Endothelial cell of umbilical vein (primary cell): ENCODE measurements at regions not wholly inside any gene's neighbourhood (a gene's known extent, or its start where the extent isn't known, plus 50 kb on each side); places are given as distances from the start of the nearest gene placed in this dataset.

Experiments used
- BruUV-seq: library from RNA; stranded (reverse); fragments of 400-500 nt; replicated peaks from 2 replicates; lab custom pipeline; 2021; lab: Mats Ljungman, UMichigan
- CTCF ChIA-PET: fragments of 300-600, 350-600 bp; sonication (Branson Sonifier 250); formaldehyde crosslinking; loops from one replicate; lab custom pipeline; 2021; ENCODE audit warnings: antibody characterized with exemption, inconsistent platforms; lab: Charles Lee
- POLR2A ChIA-PET: fragments of 300-600, 350-600 bp; sonication (Branson Sonifier 250); formaldehyde crosslinking; loops from one replicate; lab custom pipeline; 2021; ENCODE audit warnings: antibody characterized with exemption, inconsistent platforms; lab: Charles Lee
- DNase-seq: peaks from one replicate; pipeline ENCODE4 v3.0.0-alpha.2; 2011; ENCODE audit warnings: low read depth, low spot score
- FAIRE-seq: peaks from 2 replicates; lab custom pipeline; 2011; peaks lifted over from hg19 to GRCh38; lab: Jason Lieb, UNC
- H2AFZ ChIP-seq: 2 replicates; pipeline ENCODE4 v1.6.0; 2012; ENCODE audit warnings: low read depth, low read length, control low read depth, inconsistent platforms
- H3K27ac ChIP-seq: 2 replicates; pipeline ENCODE4 v1.5.1; 2011; ENCODE audit warnings: low read depth, mild to moderate bottlenecking, control low read depth, low read length, moderate library complexity; ENCODE audit not compliant: insufficient read depth
- H3K27me3 ChIP-seq, 2 experiments: 2 replicates each; pipeline versions ENCODE4 v1.6.0 to v1.6.1; 2011; ENCODE audit warnings: low read length in 2 of 2, mixed read lengths in 1 of 2; ENCODE audit not compliant: control insufficient read depth in 2 of 2, insufficient read depth in 2 of 2
- H3K36me3 ChIP-seq, 2 experiments: 2 replicates in 1 of 2; 3 replicates in 1 of 2; pipeline ENCODE4 v1.5.1; 2011; ENCODE audit warnings: low read length in 2 of 2, mild to moderate bottlenecking in 1 of 2, moderate library complexity in 1 of 2; ENCODE audit not compliant: control insufficient read depth in 2 of 2, insufficient read depth in 2 of 2; ENCODE audit errors: extremely low read depth in 1 of 2
- H3K4me1 ChIP-seq: 3 replicates; pipeline ENCODE4 v1.5.1; 2011; ENCODE audit warnings: mild to moderate bottlenecking, low read length; ENCODE audit not compliant: control insufficient read depth, insufficient read depth; ENCODE audit errors: extremely low read depth
- H3K4me2 ChIP-seq: 2 replicates; pipeline ENCODE4 v1.6.1; 2011; ENCODE audit warnings: low read length, control low read depth, mixed read lengths; ENCODE audit not compliant: insufficient read depth
- H3K4me3 ChIP-seq, 3 experiments: fragments of 200-600 bp in 1 of 3; sonication (generic), shearing (Covaris generic) in 1 of 3; replicated peaks in 1 of 3; 2 replicates each; pipeline ENCODE4 v1.5.1; 2011 to 2016; ENCODE audit warnings: control low read depth in 3 of 3, low read length in 3 of 3, mild to moderate bottlenecking in 2 of 3, inconsistent platforms in 1 of 3, low read depth in 1 of 3, moderate library complexity in 1 of 3; ENCODE audit not compliant: insufficient read depth in 1 of 3
- H3K79me2 ChIP-seq: 2 replicates; pipeline ENCODE4 v1.6.0; 2012; ENCODE audit warnings: low read length, inconsistent platforms; ENCODE audit not compliant: control insufficient read depth, insufficient read depth
- H3K9ac ChIP-seq: replicated peaks from 2 replicates; pipeline ENCODE3; 2011; ENCODE audit warnings: low read length, control low read depth; ENCODE audit not compliant: insufficient read depth; ENCODE audit errors: extremely low read depth
- H3K9me1 ChIP-seq: replicated peaks from 3 replicates; pipeline ENCODE4 v1.6.0; 2011; ENCODE audit warnings: mild to moderate bottlenecking, low read length; ENCODE audit not compliant: control insufficient read depth, insufficient read depth; ENCODE audit errors: extremely low read depth
- H3K9me3 ChIP-seq: replicated peaks from 2 replicates; pipeline ENCODE4 v1.5.1; 2012; ENCODE audit warnings: low read length, inconsistent platforms; ENCODE audit not compliant: control insufficient read depth, insufficient read depth
- H4K20me1 ChIP-seq: replicated peaks from 2 replicates; pipeline ENCODE3; 2011; ENCODE audit warnings: mild to moderate bottlenecking, low read length; ENCODE audit not compliant: control insufficient read depth, insufficient read depth; ENCODE audit errors: extremely low read depth
- EZH2 ChIP-seq: IDR thresholded peaks from 2 replicates; pipeline ENCODE4 v1.6.1; 2012; ENCODE audit warnings: borderline replicate concordance, low read depth, mild to moderate bottlenecking, moderate library complexity, low read length, inconsistent platforms; ENCODE audit not compliant: severe bottlenecking
- FOS ChIP-seq: IDR thresholded peaks from 2 replicates; pipeline ENCODE4 v1.6.1; 2011; ENCODE audit warnings: mild to moderate bottlenecking, low read length, moderate library complexity, borderline replicate concordance; ENCODE audit not compliant: insufficient read depth
- GATA2 ChIP-seq: IDR thresholded peaks from 2 replicates; pipeline ENCODE4 v1.7.0; 2011; ENCODE audit warnings: low read depth, mild to moderate bottlenecking, moderate library complexity, mixed read lengths, low read length; ENCODE audit not compliant: insufficient read length, insufficient read depth
- JUN ChIP-seq: IDR thresholded peaks from 2 replicates; pipeline ENCODE4 v1.6.1; 2011; ENCODE audit warnings: borderline replicate concordance, low read depth; ENCODE audit not compliant: insufficient read length, insufficient read depth
- MYC ChIP-seq: IDR thresholded peaks from one replicate; pipeline ENCODE4 v1.6.1; 2011; ENCODE audit warnings: mild to moderate bottlenecking, low read depth, low read length
- POLR2A ChIP-seq: IDR thresholded peaks from 2 replicates; pipeline ENCODE4 v1.6.1; 2012; ENCODE audit warnings: low read depth, mild to moderate bottlenecking, control low read depth, low read length
- POLR2AphosphoS5 ChIP-seq: IDR thresholded peaks from 2 replicates; pipeline ENCODE4 v1.6.1; 2012; ENCODE audit warnings: low read depth, mild to moderate bottlenecking, control low read depth, low read length, moderate library complexity; ENCODE audit not compliant: insufficient read depth
- dilution Hi-C: fragments of 300-500 bp; cut with MboI; formaldehyde crosslinking; loops from one replicate; pipeline ENCODE4 v1.15.0; 2019; ENCODE audit warnings: low sequenced_read_pairs; ENCODE audit not compliant: extremely low pct_ligation_motif_present
- intact Hi-C: fragments of 100-400 bp; cut with micrococcal nuclease; formaldehyde crosslinking; loops from one replicate; pipeline ENCODE4 v1.10.0; 2022
- TF ChIP-seq, protein P1 (sequence below), 2 donors: IDR thresholded peaks; 1 replicate in 1 of 2; 2 replicates in 1 of 2; pipeline ENCODE4 v1.5.1; 2011; ENCODE audit warnings: low read length in 2 of 2, mild to moderate bottlenecking in 2 of 2, moderate library complexity in 2 of 2, control low read depth in 1 of 2, inconsistent platforms in 1 of 2, low read depth in 1 of 2; ENCODE audit not compliant: insufficient read depth in 1 of 2; ENCODE audit errors: extremely low read depth in 1 of 2
- TF ChIP-seq, protein P2 (sequence below): IDR thresholded peaks from 2 replicates; pipeline ENCODE4 v1.6.1; 2011; ENCODE audit not compliant: insufficient read depth, insufficient read length

DNA sequence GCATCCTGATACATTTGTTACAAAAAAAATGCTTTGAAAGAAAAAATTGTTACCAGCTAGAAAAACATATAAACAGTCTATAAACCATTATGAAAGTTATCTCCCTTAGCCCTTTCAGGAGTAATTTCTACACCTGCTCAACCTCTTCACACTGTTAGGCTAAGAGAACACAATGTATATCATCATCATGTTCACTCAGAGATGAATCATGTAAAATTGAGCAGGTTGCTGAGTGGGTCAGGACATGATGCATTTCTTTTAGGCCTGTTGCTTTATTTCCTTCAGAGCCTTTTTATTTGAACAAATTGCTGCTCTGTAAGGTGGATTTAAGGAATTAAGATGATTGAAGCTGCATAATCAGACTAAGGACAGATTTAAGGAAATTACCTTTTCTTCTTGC, 531.3 kb upstream of the MAN1A1 start:
- H3K79me2 ChIP-seq, result no peaks in the 10 kb centered on the region
- no peaks in the 10 kb centered on the region for H3K9me3 ChIP-seq
- H3K36me3 ChIP-seq, result no peaks in the 10 kb centered on the region
- CTCF ChIA-PET, result no interaction called here
- no peak overlapping the region for H2AFZ ChIP-seq
- no peaks in the 10 kb centered on the region for H3K27me3 ChIP-seq
- no peaks in the 10 kb centered on the region for H3K4me1 ChIP-seq
- BruUV-seq, result no TSS peak
- no peaks in the 10 kb centered on the region for H3K9me1 ChIP-seq
- H3K4me3 ChIP-seq, result no peak overlapping the region
- intact Hi-C loops (no loop called here), dilution Hi-C loops (no loop called here)
- TF ChIP-seq JUN (no peak), POLR2A (no peak), FOS (no peak), MYC (no peak), EZH2 (no peak), POLR2AphosphoS5 (no peak), GATA2 (no peak)
- TF ChIP-seq, protein P1, sequence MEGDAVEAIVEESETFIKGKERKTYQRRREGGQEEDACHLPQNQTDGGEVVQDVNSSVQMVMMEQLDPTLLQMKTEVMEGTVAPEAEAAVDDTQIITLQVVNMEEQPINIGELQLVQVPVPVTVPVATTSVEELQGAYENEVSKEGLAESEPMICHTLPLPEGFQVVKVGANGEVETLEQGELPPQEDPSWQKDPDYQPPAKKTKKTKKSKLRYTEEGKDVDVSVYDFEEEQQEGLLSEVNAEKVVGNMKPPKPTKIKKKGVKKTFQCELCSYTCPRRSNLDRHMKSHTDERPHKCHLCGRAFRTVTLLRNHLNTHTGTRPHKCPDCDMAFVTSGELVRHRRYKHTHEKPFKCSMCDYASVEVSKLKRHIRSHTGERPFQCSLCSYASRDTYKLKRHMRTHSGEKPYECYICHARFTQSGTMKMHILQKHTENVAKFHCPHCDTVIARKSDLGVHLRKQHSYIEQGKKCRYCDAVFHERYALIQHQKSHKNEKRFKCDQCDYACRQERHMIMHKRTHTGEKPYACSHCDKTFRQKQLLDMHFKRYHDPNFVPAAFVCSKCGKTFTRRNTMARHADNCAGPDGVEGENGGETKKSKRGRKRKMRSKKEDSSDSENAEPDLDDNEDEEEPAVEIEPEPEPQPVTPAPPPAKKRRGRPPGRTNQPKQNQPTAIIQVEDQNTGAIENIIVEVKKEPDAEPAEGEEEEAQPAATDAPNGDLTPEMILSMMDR (IDR thresholded peaks at IDR 0.05; ENCODE audit: extremely low read depth in 1 of 2, insufficient read depth in 1 of 2, low read depth in 1 of 2, low read length in 2 of 2), result no peak
- TF ChIP-seq, protein P2, sequence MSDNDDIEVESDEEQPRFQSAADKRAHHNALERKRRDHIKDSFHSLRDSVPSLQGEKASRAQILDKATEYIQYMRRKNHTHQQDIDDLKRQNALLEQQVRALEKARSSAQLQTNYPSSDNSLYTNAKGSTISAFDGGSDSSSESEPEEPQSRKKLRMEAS, result no peak
- H3K9ac ChIP-seq, result no peak overlapping the region
- H3K4me2 ChIP-seq, result no peak overlapping the region
- DNase-seq, result no peak
- no peaks in the 10 kb centered on the region for H4K20me1 ChIP-seq
- no peak overlapping the region for H3K27ac ChIP-seq
- FAIRE-seq, result no peak
- POLR2A ChIA-PET, result no interaction called here
